HCT116 (cell line): ENCODE measurements at regions not wholly inside any gene's neighbourhood (a gene's known extent, or its start where the extent isn't known, plus 50 kb on each side); places are given as distances from the start of the nearest gene placed in this dataset.

Source experiments
- CEBPB ChIP-seq: IDR thresholded peaks from 2 replicates; pipeline ENCODE4 v1.6.1; 2012; ENCODE audit warnings: low read depth
- EGR1 ChIP-seq: IDR thresholded peaks from 2 replicates; pipeline ENCODE4 v1.6.1; 2012; ENCODE audit warnings: low read depth
- EZH2 ChIP-seq: fragments of 200-600 bp; sonication (generic); IDR thresholded peaks from 2 replicates; pipeline ENCODE4 v1.6.1; 2017; ENCODE audit warnings: antibody characterized with exemption, mixed run types
- EZH2phosphoT487 ChIP-seq: fragments of 200-600 bp; IDR thresholded peaks from 2 replicates; pipeline ENCODE4 v1.6.1; 2018; ENCODE audit warnings: antibody characterized with exemption, borderline replicate concordance
- JUND ChIP-seq: IDR thresholded peaks from 2 replicates; pipeline ENCODE4 v1.6.1; 2012
- POLR2A ChIP-seq: IDR thresholded peaks from 2 replicates; pipeline ENCODE4 v1.7.0; 2011; ENCODE audit warnings: borderline replicate concordance; ENCODE audit not compliant: insufficient read depth, insufficient read length; ENCODE audit errors: extremely low read depth
- ZFX ChIP-seq: fragments of 450-650 bp; IDR thresholded peaks from 2 replicates; pipeline ENCODE4 v1.6.1; 2017
- TF ChIP-seq, protein P1 (sequence below), 3 experiments: fragments of 200-600 bp in 1 of 3; sonication (generic) in 1 of 3; IDR thresholded peaks in 2 of 3; conservative IDR thresholded peaks in 1 of 3; 2 replicates each; pipeline ENCODE4 v1.5.1; 2012 to 2017; ENCODE audit warnings: low read depth in 2 of 3, low read length in 2 of 3, antibody characterized with exemption in 1 of 3, borderline replicate concordance in 1 of 3, control low read depth in 1 of 3, mild to moderate bottlenecking in 1 of 3, mixed read lengths in 1 of 3, mixed run types in 1 of 3, moderate library complexity in 1 of 3; ENCODE audit not compliant: insufficient read depth in 1 of 3
- TF ChIP-seq, protein P2 (sequence below): IDR thresholded peaks from 2 replicates; pipeline ENCODE4 v1.6.1; 2012

- TF ChIP-seq ZFX (no peak), CEBPB (no peak), EGR1 (no peak), POLR2A (no peak), JUND (no peak), EZH2 (no peak), EZH2phosphoT487 (no peak)
- TF ChIP-seq, protein P1, sequence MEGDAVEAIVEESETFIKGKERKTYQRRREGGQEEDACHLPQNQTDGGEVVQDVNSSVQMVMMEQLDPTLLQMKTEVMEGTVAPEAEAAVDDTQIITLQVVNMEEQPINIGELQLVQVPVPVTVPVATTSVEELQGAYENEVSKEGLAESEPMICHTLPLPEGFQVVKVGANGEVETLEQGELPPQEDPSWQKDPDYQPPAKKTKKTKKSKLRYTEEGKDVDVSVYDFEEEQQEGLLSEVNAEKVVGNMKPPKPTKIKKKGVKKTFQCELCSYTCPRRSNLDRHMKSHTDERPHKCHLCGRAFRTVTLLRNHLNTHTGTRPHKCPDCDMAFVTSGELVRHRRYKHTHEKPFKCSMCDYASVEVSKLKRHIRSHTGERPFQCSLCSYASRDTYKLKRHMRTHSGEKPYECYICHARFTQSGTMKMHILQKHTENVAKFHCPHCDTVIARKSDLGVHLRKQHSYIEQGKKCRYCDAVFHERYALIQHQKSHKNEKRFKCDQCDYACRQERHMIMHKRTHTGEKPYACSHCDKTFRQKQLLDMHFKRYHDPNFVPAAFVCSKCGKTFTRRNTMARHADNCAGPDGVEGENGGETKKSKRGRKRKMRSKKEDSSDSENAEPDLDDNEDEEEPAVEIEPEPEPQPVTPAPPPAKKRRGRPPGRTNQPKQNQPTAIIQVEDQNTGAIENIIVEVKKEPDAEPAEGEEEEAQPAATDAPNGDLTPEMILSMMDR (IDR thresholded peaks at IDR 0.05 in 2 of 3, conservative IDR thresholded peaks at IDR 0.05 in 1 of 3; ENCODE audit: borderline replicate concordance in 1 of 3, insufficient read depth in 1 of 3, low read depth in 2 of 3, low read length in 2 of 3) = no peak
- TF ChIP-seq, protein P2, sequence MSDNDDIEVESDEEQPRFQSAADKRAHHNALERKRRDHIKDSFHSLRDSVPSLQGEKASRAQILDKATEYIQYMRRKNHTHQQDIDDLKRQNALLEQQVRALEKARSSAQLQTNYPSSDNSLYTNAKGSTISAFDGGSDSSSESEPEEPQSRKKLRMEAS = no peak
Measured at GRCh38 chr6:139706912-139707311, 332.5 kb upstream of the CITED2 start.
